GM12878 (cell line): ENCODE measurements at regions not wholly inside any gene's neighbourhood (a gene's known extent, or its start where the extent isn't known, plus 50 kb on each side); places are given as distances from the start of the nearest gene placed in this dataset.

ENCODE experiments used
- BHLHE40 ChIP-seq, 2 experiments: fragments of 450-650 bp in 1 of 2; IDR thresholded peaks; 2 replicates each; pipeline ENCODE4 v1.6.1; 2011 to 2017; ENCODE audit warnings: low read depth in 2 of 2, borderline replicate concordance in 1 of 2, improper control_type of control experiment in 1 of 2, low read length in 1 of 2, mild to moderate bottlenecking in 1 of 2
- BMI1 ChIP-seq: fragments of 450-650 bp; IDR thresholded peaks from 2 replicates; pipeline ENCODE4 v1.6.1; 2016; ENCODE audit warnings: mild to moderate bottlenecking, moderate library complexity, borderline replicate concordance
- CBFB ChIP-seq: IDR thresholded peaks from 2 replicates; pipeline ENCODE4 v1.6.1; 2016; ENCODE audit warnings: antibody characterized with exemption, low read depth
- CTCF ChIP-seq, 3 experiments: IDR thresholded peaks in 2 of 3; conservative IDR thresholded peaks in 1 of 3; 2 replicates each; pipeline ENCODE4 v1.5.1; 2011; ENCODE audit warnings: low read depth in 3 of 3, low read length in 3 of 3, mild to moderate bottlenecking in 3 of 3, control low read depth in 2 of 3, moderate library complexity in 2 of 3, inconsistent platforms in 1 of 3, mixed read lengths in 1 of 3; ENCODE audit not compliant: control insufficient read depth in 2 of 3, insufficient read depth in 1 of 3; ENCODE audit errors: extremely low read depth in 1 of 3
- EZH2 ChIP-seq: IDR thresholded peaks from 2 replicates; pipeline ENCODE4 v1.6.1; 2012; ENCODE audit warnings: low read depth, mild to moderate bottlenecking, control low read depth, inconsistent platforms, low read length, borderline replicate concordance; ENCODE audit not compliant: control insufficient read depth
- HCFC1 ChIP-seq: fragments of 150-350 bp; IDR thresholded peaks from 2 replicates; pipeline ENCODE4 v1.6.1; 2014; ENCODE audit warnings: low read length
- KAT2A ChIP-seq: conservative IDR thresholded peaks from 2 replicates; pipeline ENCODE4 v1.6.1; 2011; ENCODE audit warnings: low read depth, low read length; ENCODE audit not compliant: control insufficient read depth
- PAX5 ChIP-seq: IDR thresholded peaks from 2 replicates; pipeline ENCODE4 v1.6.1; 2011; ENCODE audit warnings: low read depth, low read length, borderline replicate concordance
- POLR2A ChIP-seq: IDR thresholded peaks from 2 replicates; pipeline ENCODE4 v1.6.1; 2011; ENCODE audit warnings: low read depth, mild to moderate bottlenecking, low read length
- YBX1 ChIP-seq: fragments of 450-650 bp; IDR thresholded peaks from 2 replicates; pipeline ENCODE4 v1.6.1; 2016; ENCODE audit warnings: antibody characterized with exemption
- YY1 ChIP-seq: IDR thresholded peaks from 2 replicates; pipeline ENCODE4 v1.6.1; 2011; ENCODE audit warnings: low read depth, mild to moderate bottlenecking, low read length
- ZNF207 ChIP-seq: fragments of 450-650 bp; IDR thresholded peaks from 2 replicates; pipeline ENCODE4 v1.6.1; 2014; ENCODE audit warnings: antibody characterized with exemption, mild to moderate bottlenecking, borderline replicate concordance
- TF ChIP-seq, protein P1 (sequence below): fragments of 450-650 bp; IDR thresholded peaks from 2 replicates; pipeline ENCODE4 v1.6.1; 2017; ENCODE audit warnings: antibody characterized with exemption, mild to moderate bottlenecking, moderate library complexity
- TF ChIP-seq, protein P2 (sequence below): fragments of 450-650 bp; IDR thresholded peaks from 2 replicates; pipeline ENCODE4 v1.6.1; 2018; ENCODE audit warnings: mild to moderate bottlenecking, low read depth, moderate library complexity; ENCODE audit not compliant: partially characterized antibody

DNA sequence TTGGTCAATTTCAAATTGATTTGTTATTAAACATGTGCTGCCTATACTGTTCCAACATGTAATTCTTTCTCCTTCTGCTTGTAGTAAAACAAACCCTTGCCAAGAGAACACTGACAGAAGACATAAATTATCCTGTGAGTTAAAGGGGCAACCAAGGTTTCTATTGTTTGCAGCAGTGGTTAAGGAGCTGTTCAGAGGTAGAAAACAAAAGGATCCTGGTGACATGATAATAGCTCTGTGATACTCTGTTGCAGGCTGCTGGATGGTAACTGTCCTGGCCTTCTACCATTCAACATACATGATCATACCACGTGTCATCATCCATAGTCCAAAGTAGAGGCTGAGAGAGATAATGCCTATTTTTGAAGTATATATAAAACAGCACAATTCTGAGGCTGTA lies 75.8 kb upstream of the F9 start:
- no peak for TF ChIP-seq YY1
- TF ChIP-seq EZH2, result no peak
- no peak for TF ChIP-seq CTCF (IDR thresholded peaks at IDR 0.05 in 2 of 3, conservative IDR thresholded peaks at IDR 0.05 in 1 of 3; ENCODE audit: control insufficient read depth in 2 of 3, extremely low read depth in 1 of 3, insufficient read depth in 1 of 3, low read depth in 3 of 3, low read length in 3 of 3)
- no peak for TF ChIP-seq POLR2A
- TF ChIP-seq KAT2A, result no peak
- TF ChIP-seq PAX5, result no peak
- TF ChIP-seq ZNF207, result no peak
- TF ChIP-seq HCFC1, result no peak
- no peak for TF ChIP-seq CBFB
- TF ChIP-seq, protein P1, sequence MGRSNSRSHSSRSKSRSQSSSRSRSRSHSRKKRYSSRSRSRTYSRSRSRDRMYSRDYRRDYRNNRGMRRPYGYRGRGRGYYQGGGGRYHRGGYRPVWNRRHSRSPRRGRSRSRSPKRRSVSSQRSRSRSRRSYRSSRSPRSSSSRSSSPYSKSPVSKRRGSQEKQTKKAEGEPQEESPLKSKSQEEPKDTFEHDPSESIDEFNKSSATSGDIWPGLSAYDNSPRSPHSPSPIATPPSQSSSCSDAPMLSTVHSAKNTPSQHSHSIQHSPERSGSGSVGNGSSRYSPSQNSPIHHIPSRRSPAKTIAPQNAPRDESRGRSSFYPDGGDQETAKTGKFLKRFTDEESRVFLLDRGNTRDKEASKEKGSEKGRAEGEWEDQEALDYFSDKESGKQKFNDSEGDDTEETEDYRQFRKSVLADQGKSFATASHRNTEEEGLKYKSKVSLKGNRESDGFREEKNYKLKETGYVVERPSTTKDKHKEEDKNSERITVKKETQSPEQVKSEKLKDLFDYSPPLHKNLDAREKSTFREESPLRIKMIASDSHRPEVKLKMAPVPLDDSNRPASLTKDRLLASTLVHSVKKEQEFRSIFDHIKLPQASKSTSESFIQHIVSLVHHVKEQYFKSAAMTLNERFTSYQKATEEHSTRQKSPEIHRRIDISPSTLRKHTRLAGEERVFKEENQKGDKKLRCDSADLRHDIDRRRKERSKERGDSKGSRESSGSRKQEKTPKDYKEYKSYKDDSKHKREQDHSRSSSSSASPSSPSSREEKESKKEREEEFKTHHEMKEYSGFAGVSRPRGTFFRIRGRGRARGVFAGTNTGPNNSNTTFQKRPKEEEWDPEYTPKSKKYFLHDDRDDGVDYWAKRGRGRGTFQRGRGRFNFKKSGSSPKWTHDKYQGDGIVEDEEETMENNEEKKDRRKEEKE, result no peak
- TF ChIP-seq BHLHE40 (IDR thresholded peaks at IDR 0.05; ENCODE audit: borderline replicate concordance in 1 of 2, low read depth in 2 of 2, low read length in 1 of 2), result no peak
- no peak for TF ChIP-seq YBX1
- TF ChIP-seq, protein P2, sequence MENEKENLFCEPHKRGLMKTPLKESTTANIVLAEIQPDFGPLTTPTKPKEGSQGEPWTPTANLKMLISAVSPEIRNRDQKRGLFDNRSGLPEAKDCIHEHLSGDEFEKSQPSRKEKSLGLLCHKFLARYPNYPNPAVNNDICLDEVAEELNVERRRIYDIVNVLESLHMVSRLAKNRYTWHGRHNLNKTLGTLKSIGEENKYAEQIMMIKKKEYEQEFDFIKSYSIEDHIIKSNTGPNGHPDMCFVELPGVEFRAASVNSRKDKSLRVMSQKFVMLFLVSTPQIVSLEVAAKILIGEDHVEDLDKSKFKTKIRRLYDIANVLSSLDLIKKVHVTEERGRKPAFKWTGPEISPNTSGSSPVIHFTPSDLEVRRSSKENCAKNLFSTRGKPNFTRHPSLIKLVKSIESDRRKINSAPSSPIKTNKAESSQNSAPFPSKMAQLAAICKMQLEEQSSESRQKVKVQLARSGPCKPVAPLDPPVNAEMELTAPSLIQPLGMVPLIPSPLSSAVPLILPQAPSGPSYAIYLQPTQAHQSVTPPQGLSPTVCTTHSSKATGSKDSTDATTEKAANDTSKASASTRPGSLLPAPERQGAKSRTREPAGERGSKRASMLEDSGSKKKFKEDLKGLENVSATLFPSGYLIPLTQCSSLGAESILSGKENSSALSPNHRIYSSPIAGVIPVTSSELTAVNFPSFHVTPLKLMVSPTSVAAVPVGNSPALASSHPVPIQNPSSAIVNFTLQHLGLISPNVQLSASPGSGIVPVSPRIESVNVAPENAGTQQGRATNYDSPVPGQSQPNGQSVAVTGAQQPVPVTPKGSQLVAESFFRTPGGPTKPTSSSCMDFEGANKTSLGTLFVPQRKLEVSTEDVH, result no peak
- TF ChIP-seq BMI1, result no peak
